Common myeloid progenitor, CD34-positive (primary cell): ENCODE measurements at regions not wholly inside any gene's neighbourhood (a gene's known extent, or its start where the extent isn't known, plus 50 kb on each side); places are given as distances from the start of the nearest gene placed in this dataset.
"Not testable (repeated sequence)": the region's sequence is repeated elsewhere in the genome, so short reads cannot be mapped to it uniquely, and the experiment has no call there.

Source experiments
- CTCF ChIA-PET: fragments of 350-600 bp; sonication (Branson Sonifier 250); formaldehyde crosslinking; loops from one replicate; lab custom pipeline; 2021; ENCODE audit warnings: antibody characterized with exemption; lab: Charles Lee
- POLR2A ChIA-PET: fragments of 350-600 bp; sonication (Branson Sonifier 250); formaldehyde crosslinking; loops from one replicate; lab custom pipeline; 2021; ENCODE audit warnings: antibody characterized with exemption; lab: Charles Lee
- DNase-seq, 3 donors: peaks; one replicate each; pipeline versions ENCODE4 v3.0.0 to v3.0.0-alpha.2; 2013
- H3K27ac ChIP-seq, 2 experiments: 1 replicate in 1 of 2; 2 replicates in 1 of 2; pipeline ENCODE4 v1.7.0; 2013; ENCODE audit warnings: inconsistent platforms in 2 of 2, low read length in 2 of 2, mild to moderate bottlenecking in 2 of 2, low read depth in 1 of 2, moderate library complexity in 1 of 2; ENCODE audit not compliant: severe bottlenecking in 2 of 2, insufficient read depth in 1 of 2, poor library complexity in 1 of 2
- H3K27me3 ChIP-seq, 5 experiments: replicated peaks in 2 of 5; 1 replicate in 3 of 5; 2 replicates in 2 of 5; pipeline versions ENCODE4 v1.6.1 to v1.7.0; 2013; ENCODE audit warnings: low read length in 4 of 5, mild to moderate bottlenecking in 2 of 5, moderate library complexity in 2 of 5, inconsistent platforms in 1 of 5; ENCODE audit not compliant: insufficient read depth in 5 of 5, control insufficient read depth in 4 of 5
- H3K36me3 ChIP-seq, 4 experiments: 1 replicate in 2 of 4; 2 replicates in 2 of 4; pipeline versions ENCODE4 v1.6.1 to v1.7.0; 2013; ENCODE audit warnings: low read length in 3 of 4, control low read depth in 1 of 4, mild to moderate bottlenecking in 1 of 4; ENCODE audit not compliant: control insufficient read depth in 4 of 4, insufficient read depth in 4 of 4
- H3K4me1 ChIP-seq, 4 experiments: 1 replicate in 3 of 4; 2 replicates in 1 of 4; pipeline versions ENCODE4 v1.6.1 to v1.7.1; 2013; ENCODE audit warnings: low read length in 3 of 4, mild to moderate bottlenecking in 3 of 4, control low read depth in 1 of 4, inconsistent platforms in 1 of 4, moderate library complexity in 1 of 4; ENCODE audit not compliant: control insufficient read depth in 4 of 4, insufficient read depth in 4 of 4; ENCODE audit errors: control extremely low read depth in 1 of 4
- H3K4me3 ChIP-seq, 7 experiments: 1 replicate in 4 of 7; 2 replicates in 3 of 7; pipeline versions ENCODE4 v1.5.1 to v1.7.0; 2013; ENCODE audit warnings: mild to moderate bottlenecking in 7 of 7, low read length in 6 of 7, moderate library complexity in 6 of 7, inconsistent platforms in 2 of 7, low read depth in 2 of 7, control low read depth in 1 of 7; ENCODE audit not compliant: insufficient read depth in 4 of 7, control insufficient read depth in 1 of 7; ENCODE audit errors: extremely low read depth in 1 of 7
- H3K9me3 ChIP-seq, 5 experiments: 1 replicate in 4 of 5; 2 replicates in 1 of 5; pipeline versions ENCODE4 v1.6.1 to v1.7.1; 2013; ENCODE audit warnings: low read length in 4 of 5, mild to moderate bottlenecking in 2 of 5, inconsistent platforms in 1 of 5, low read depth in 1 of 5, moderate library complexity in 1 of 5; ENCODE audit not compliant: control insufficient read depth in 4 of 5, insufficient read depth in 2 of 5; ENCODE audit errors: control extremely low read depth in 1 of 5
- WGBS: methylation state at CpG from one replicate; pipeline ENCODE4 v1.1.5; 2013; ENCODE audit not compliant: insufficient coverage; 5-methylcytosine and 5-hydroxymethylcytosine counted together

DNA sequence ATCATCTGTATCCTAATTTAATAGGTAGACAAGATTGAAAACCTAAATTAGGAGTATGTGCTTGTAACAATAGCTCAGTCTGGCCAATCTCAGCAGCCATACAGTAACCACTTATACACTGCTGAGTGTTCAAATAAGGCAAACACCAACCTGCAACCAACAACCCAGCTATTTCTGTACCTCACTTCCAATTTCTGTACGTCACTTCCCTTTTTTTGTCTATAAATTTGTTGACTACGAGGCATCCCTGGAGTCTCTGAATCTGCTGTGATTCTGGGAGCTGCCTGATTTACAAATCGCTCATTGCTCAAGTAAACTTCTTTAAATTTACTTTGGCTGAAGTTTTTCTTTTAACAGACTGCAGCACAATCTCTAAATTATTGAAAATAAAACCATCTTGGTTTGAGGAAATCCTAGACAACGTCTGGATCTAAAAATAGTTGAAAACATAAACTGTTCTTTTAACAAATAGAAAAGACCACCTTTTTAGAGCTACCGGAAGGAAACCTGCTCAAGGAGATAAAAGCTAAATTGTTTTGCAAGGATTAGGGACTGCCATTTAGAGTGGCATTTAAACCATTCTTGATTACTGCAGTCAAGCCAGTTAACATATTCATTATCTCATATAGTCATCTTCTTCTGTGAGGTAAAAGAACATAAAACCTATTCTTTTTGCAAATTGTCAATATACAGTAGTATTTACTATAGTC is 778.1 kb downstream of the SH3BGRL start:
- H3K4me1 ChIP-seq, result peaks cover 0 to 11% (median 2%) of the 10 kb centered on the region in 4 experiments
- no peaks in the 10 kb centered on the region for H3K27me3 ChIP-seq
- peak; percentile 42 to 86 (median 74) for DNase-seq
- 65% methylated on average over 2 of the region's 5 CpGs for WGBS
- ChIA-PET POLR2A (no interaction called here), CTCF (no interaction called here)
- H3K9me3 ChIP-seq, result no peaks in the 10 kb centered on the region
- H3K27ac ChIP-seq, result no peak overlapping the region
- H3K4me3 ChIP-seq, result peak overlapping the region in 1 of 7 experiments; percentile 42
- no peaks in the 10 kb centered on the region for H3K36me3 ChIP-seq

DNA sequence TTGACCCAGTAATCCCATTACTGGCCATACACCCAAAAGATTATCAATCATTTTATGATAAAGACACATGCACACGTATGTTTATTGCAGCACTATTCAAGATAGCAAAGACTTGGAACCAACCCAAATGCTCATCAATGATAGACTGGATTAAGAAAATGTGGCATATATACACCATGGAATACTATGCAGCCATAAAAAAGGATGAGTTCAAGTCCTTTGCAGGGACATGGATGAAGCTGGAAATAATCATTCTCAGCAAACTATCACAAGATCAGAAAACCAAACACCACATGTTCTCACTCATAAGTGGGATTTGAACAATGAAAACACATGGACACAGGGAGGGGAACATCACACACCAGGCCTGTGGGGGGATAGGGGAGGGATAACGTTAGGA is 785.3 kb downstream of the SH3BGRL start:
- CTCF ChIA-PET, H3K27ac ChIP-seq, POLR2A ChIA-PET, H3K4me3 ChIP-seq, H3K36me3 ChIP-seq, H3K9me3 ChIP-seq, DNase-seq, H3K4me1 ChIP-seq, H3K27me3 ChIP-seq: not testable (repeated sequence)
- no CpG with 5 or more reads among the region's 2 CpGs for WGBS

DNA sequence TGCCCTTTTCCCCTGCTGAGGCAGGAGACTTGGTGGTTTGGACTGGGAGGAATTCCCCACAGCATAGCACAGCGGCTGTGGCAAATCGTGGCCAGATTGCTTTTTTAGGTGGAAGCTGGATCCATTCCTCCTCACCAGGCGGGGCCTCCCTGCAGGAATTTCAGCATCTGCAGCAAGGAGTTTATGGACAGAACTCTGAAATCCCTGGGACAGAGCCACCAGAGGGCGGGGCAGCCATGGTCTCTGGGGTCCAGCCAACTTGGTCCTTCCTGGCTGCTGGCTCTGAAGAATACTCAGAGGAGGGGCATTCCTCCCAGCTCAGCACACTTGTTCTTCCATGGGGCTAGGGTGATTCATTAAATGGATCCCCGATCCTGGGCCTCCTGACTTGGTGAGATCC is 794.3 kb downstream of the SH3BGRL start:
- POLR2A ChIA-PET, result no interaction called here
- 88% methylated on average over 5 of the region's 5 CpGs for WGBS
- no peak for DNase-seq
- H3K4me1 ChIP-seq, result no peaks in the 10 kb centered on the region
- H3K27me3 ChIP-seq, result no peaks in the 10 kb centered on the region
- H3K4me3 ChIP-seq, result no peak overlapping the region
- CTCF ChIA-PET, result no interaction called here
- peaks cover 0 to 5% (median 0%) of the 10 kb centered on the region in 5 experiments for H3K9me3 ChIP-seq
- H3K27ac ChIP-seq, result no peak overlapping the region
- H3K36me3 ChIP-seq, result no peaks in the 10 kb centered on the region

DNA sequence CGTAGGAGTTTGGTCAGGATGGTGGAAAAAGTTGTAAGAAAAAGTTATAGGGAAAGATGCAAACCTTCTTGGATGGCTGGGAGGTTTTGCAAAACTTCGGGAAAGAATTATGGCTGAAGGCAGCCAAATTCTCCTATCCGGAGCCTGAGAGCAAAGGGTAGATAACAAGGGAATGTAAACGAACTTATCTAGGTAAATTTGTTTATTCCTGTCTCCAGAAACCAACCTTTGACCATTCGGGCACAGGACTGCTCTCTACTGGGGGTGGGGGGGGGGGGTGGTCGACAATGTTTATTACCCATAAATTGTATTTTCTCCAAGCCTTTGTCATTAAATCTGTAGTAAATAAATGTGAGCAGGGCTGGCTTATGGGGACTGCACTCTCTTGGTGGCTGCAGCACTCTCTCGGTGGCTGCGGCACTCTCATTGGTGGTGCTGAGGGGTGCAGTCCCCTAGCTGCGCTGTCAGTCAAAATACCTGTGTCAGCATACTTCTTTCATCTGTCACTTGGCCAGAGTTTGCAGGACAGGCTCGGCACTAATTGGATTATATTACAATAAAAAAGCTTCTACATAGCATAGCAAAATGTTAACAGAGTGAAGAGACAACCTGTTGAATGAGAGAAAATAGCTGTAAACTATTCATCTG is 827.8 kb downstream of the SH3BGRL start:
- Histone ChIP-seq H3K9me3 (peaks cover 0 to 4% (median 0%) of the 10 kb centered on the region in 5 experiments), H3K27ac (no peak overlapping the region), H3K4me1 (no peaks in the 10 kb centered on the region), H3K4me3 (no peak overlapping the region), H3K27me3 (no peaks in the 10 kb centered on the region), H3K36me3 (no peaks in the 10 kb centered on the region)
- ChIA-PET POLR2A (no interaction called here), CTCF (no interaction called here)
- 80% methylated on average over 3 of the region's 10 CpGs for WGBS
- no peak for DNase-seq

DNA sequence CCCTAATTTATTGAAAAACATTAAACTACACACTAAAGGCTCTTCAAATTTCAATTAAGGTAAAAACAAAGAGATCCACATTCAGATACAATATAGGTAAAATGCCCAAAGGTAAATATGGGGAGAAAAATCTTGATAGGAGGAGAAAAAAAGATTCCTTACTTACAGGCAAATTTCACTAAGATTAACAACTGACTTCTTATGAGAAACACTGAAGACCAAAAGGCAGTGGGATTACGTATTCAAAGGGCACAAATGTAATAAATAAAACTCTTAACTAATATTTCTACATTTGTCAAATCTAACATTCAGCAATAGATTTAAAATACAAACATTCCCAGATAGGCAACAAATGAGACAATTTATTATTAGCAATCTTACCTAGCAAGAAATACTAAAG is 829.3 kb downstream of the SH3BGRL start:
- POLR2A ChIA-PET, result no interaction called here
- peak in 1 of 3 donors; percentile 3 for DNase-seq
- H3K9me3 ChIP-seq, result peaks cover 0 to 4% (median 0%) of the 10 kb centered on the region in 5 experiments
- WGBS, result no CpG with 5 or more reads among the region's 1 CpG
- no peak overlapping the region for H3K4me3 ChIP-seq
- CTCF ChIA-PET, result no interaction called here
- no peak overlapping the region for H3K27ac ChIP-seq
- H3K27me3 ChIP-seq, result no peaks in the 10 kb centered on the region
- no peaks in the 10 kb centered on the region for H3K4me1 ChIP-seq
- no peaks in the 10 kb centered on the region for H3K36me3 ChIP-seq

DNA sequence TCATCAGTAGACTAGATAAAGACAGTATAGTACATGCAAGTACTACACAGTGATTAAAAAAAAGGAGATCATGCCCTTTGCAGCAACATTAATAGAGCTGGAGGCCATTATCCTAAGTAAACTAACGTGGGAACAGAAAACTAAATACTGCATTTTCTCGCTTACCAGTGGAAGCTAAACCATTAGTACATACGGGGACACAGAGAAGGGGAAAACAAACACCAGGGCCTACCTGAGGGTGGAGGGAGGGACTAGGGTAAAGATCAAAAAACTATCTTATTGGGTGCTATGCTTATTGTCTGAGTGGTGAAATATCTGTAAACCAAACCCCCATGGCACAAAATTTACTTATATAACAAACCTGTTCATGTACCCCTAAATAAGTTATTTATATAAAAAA is 836.9 kb downstream of the SH3BGRL start:
- DNase-seq, result no peak
- no peak overlapping the region for H3K4me3 ChIP-seq
- CTCF ChIA-PET, result no interaction called here
- no peaks in the 10 kb centered on the region for H3K36me3 ChIP-seq
- no peaks in the 10 kb centered on the region for H3K27me3 ChIP-seq
- no peaks in the 10 kb centered on the region for H3K9me3 ChIP-seq
- WGBS, result 66% methylated on average over 3 of the region's 3 CpGs
- no peaks in the 10 kb centered on the region for H3K4me1 ChIP-seq
- POLR2A ChIA-PET, result no interaction called here
- no peak overlapping the region for H3K27ac ChIP-seq

DNA sequence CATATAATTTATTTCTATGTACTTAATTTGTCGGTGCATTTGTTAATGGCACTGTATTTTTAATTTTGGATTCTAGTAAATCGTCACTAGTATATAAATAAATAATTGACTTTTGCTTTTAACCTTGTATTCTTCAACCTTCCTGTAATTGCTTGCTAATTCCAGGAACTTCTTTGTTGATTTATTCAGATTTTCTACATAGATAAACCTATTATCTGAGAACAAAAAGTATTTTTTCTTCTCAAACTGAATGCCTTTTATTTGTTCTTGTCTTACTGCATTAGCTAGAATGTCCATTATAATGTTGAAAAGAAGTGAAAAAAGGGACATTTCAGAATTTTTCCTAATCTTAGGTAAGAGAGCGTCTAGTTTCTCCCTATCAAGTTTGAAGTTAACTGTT is 839.1 kb downstream of the SH3BGRL start:
- Histone ChIP-seq H3K27me3 (no peaks in the 10 kb centered on the region), H3K4me3 (no peak overlapping the region), H3K27ac (no peak overlapping the region), H3K9me3 (no peaks in the 10 kb centered on the region), H3K36me3 (no peaks in the 10 kb centered on the region), H3K4me1 (no peaks in the 10 kb centered on the region)
- POLR2A ChIA-PET, result no interaction called here
- DNase-seq, result no peak
- CTCF ChIA-PET, result no interaction called here
- WGBS, result 89% methylated on average over 1 of the region's 3 CpGs
